ENCODE measurements at regions not wholly inside any gene's neighbourhood (a gene's known extent, or its start where the extent isn't known, plus 50 kb on each side); places are given as distances from the start of the nearest gene placed in this dataset.

DNA sequence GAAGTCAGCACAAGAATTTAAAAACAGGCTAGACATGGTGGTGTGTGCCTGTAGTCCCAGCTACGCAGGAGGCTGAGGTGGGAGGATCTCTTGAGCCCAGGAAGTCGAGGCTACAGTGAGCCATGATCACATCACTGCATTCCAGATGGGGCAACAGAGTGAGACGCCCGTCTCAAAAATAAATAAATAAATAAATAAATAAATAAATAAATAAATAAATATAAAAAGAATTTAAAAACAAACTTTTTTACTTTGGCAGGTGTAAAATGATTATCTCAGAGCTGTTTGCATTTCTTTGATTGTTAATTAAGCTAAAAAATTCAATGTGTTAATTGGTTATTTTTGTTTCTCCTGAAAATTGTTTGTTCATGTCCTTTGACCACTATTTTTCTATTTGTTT, 97.5 kb upstream of the RPS6KA3 start:
- DNase-seq, result no peak

DNA sequence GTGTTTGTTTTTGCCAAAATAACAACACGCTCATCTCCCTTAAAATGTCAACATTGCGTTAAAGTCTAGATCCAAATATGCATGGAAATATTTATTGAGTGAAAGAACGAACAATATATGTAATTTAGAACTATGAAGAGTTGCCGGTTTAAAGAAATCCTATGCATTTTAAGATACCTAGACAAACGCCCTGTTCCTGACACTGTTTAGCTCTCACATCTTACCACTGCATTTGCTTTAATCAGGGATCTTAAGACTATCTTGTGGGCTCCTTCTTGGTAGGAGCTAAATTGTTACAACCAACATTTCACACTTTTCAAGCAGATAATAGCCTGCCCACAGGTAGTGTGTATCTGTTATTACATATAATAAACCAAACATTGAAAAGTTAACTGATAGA, 96.6 kb upstream of the RPS6KA3 start:
- DNase-seq, result no peak

DNA sequence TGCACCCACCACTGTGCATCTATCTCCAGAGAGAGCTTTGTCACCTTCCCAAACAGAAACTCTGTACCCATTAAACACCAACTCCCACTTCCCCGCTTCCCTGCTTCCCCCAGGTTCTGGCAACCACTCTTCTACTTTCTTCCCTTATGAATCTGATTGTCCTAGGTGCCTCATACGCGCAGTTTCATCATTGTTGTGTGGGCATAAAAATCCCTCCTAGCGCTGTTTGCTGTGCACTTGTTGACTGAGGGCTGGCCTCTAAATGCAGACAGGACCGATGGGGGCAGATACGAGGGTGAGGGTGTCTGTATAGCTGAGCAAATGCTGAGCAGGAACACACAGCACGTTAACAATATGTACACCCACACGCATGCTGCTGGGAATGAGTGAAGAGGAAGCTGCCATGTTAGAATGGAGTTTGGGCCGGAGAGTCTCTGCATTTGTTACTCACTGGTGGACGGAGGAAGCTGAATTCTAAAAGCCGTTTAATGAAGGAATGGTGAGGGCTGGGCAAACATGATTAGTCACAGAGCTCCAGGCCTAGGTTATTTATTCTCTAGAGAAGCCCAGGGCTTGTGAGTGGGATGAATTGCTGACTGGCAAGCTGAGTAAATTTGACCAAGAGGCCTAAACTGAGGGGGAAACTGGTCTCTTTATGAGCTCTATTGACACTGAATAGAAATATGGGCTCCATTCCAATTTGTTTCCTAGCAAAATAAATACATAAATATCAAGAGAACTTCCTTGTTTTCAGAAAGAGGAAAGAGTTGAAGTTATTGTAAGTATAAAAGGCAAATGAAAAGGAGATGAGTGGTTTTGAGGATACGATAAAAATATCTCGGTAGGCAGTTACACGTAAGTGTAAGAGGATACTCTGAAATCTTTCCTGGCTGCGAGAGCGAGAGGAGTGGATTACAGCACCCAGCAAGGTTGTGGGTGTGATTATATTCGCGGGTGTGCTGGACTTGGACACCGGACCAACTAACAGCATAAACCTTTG, 95.9 kb upstream of the RPS6KA3 start:
- peak; percentile 1 for DNase-seq

DNA sequence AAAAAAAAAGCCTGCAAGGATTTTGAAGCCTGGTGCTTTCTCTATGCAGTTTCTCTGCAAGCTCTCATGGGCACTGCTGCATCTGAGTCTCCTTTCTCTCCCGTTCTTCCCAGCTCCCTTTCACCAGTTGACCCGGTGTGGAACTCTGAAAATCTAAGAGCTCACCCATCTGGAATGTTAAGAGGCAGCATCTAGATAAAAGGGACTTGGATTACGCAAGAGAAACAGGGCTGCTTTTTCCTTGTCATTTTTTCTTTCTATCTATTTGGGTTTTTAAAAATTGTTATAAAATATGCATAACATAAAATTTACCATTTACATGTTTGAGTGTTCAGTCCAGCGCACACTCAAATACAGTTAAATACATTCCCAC, 95.2 kb upstream of the RPS6KA3 start:
- DNase-seq, result no peak

DNA sequence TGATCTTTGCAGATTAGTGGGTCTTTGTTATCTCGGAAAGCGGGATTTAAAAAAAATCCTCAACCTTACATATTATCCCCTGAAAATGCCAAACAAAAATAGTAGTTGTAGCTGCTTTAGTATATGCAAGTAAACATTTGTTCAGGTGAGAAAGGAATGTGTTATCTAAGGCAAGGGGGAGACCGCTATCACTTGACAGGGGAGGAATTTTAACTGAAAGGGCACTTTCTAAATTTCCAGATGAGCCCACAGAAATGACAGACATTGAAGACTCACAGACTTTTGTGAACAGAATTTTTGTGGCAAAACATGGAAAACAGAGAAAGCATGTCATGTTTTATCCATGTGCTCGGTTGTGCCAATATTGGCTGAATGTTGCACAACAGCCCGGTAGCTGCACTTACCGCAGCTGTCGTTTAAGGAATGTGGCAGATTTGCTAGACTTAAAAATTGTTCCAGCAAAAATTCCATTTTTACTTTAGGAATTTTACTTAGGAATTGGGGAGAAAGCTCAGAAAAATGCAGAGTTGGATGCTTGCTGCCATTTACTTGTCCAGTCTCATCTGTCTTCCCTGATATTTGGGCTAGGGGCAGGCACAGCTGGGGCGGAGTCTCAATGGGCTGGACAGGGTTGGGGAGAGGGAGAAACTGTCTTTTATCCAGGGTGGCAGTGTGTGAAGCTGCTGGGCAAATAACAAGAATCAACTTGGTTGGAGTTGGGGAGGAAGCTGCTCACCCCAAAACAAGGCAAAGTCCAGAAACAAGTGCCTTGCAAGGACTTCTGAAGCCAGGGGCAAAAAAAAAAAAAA, 94.6 kb upstream of the RPS6KA3 start:
- DNase-seq, result no peak

DNA sequence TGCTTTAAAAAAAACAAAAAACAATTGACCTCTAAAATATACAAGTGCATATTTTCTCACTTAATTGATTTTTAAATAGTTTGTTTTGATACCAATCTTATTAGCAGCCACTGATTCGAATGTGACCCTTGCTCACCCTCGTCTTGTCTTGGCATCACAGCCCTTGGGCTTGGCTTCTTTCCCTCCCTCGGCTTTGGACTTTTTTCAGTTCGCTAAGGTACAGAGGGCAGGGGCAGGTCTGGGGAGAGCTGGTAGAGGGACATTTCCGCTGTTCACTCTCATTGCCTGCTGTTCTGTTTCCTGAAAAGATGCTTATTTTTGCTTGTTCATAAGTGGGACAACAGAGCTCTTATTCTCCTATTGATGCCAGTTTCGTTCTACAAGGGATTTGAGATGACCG, 88.5 kb upstream of the RPS6KA3 start:
- DNase-seq, result no peak

DNA sequence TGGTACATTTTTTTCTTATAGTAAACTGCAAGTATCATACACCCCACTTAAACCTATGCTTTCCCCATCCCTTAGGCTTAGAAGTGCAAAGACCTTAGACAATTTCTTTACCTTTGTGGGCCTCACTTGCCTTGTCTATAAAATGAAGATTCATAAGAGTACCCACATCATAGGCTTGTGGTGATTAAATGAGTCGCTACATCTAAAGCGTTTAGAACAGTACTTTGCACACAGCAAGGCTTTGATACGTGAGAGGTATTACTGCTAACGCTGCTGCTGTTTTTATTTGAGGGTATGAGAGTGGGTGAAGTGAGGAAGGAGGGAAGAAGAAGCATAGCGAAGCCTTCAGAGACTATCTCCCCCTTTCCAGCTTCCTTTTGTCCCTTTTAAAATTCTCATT, 87.8 kb upstream of the RPS6KA3 start:
- DNase-seq, result no peak

DNA sequence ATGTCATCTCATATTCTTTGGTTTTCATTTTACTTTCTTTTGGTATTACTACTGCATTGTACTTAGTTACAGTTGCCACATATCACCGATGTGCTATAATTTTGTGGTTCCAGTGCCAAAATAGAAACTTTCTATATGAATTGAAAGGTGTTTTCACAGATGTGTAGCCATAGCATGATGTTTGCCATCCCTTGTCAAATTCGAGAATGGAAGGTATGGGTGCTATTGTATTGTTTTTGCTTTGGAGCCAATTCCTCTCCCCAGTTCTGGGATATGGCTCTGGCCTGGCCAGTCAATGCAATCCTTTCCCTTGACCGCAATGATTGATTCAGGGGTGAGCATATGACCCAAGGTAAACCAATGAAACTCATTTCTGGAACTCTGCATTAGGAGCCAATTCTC, 86.2 kb upstream of the RPS6KA3 start:
- DNase-seq, result no peak

DNA sequence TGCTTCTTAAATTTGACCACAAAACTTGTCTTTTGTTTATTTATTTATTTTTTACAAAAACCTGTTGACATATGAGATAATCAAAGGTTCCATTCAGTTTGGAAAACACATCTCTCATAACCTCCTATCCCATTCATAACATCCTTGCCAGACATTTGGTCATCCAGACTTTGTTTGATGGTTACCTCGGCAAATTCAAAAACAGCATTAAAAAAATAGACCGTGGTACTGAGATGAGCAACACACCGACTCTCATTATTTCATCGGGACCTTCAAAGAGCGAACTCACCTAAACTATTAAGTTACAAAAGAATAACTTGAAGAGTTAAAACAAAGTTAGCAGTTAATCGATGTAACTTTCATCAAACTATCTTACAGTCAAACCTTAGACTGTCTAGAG, 85.8 kb upstream of the RPS6KA3 start:
- no peak for DNase-seq

DNA sequence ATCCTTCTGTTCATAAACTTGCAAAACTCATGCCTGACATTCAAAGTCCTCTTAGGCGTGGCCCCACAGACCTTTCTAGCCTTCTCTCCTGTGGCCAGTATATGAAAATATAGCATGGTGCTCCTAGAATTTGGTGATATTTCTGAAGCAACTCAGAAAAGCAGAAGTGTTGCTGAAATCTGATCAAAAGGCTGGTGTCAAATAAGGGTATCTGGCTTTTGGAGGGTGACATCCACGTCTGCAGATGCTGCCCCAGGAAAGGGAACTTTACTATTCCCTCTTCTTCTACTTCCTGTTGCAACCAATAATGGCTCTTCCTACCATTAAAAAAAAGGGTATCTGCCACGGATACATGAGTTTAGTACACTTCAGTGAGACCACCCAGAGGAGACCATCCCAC, 83.9 kb upstream of the RPS6KA3 start:
- DNase-seq, result no peak

DNA sequence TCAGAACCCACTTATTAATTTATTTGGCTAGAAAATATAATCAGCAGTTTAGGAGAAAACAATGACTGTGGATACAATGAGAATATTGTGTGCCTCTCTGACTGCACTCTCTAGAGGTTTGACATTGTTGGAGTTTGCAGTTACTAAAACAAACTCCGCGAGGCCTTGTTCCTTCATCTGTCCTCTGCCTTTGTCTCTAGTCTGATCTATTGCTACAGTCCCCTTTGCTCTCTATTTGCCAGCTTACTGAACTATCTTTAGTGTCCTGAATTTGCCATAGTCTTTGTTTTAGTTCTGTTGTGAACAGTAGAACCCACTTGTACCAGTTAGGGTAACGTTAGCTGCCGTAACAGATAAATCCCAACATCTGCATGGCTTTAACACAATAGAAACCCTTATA, 81.4 kb upstream of the RPS6KA3 start:
- no peak for DNase-seq

DNA sequence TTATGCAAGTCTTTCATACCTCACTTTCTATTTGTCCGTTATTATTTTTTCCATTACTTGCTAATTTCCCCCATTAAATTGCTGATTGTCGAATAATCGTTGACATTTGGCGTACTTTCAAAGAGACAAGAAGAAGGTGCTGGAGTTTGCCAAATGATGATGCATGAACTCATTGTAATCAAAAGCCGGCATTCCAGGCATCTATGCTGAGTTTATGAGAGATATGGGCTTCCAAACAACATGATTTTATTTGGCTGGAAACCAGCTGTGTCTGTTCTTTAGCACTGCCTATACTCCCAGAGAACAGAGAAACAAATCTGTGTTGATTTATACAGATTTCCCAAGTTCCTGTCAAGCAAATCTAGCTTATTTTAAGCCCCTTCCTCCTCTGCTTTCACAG, 80.8 kb upstream of the RPS6KA3 start:
- DNase-seq, result no peak

DNA sequence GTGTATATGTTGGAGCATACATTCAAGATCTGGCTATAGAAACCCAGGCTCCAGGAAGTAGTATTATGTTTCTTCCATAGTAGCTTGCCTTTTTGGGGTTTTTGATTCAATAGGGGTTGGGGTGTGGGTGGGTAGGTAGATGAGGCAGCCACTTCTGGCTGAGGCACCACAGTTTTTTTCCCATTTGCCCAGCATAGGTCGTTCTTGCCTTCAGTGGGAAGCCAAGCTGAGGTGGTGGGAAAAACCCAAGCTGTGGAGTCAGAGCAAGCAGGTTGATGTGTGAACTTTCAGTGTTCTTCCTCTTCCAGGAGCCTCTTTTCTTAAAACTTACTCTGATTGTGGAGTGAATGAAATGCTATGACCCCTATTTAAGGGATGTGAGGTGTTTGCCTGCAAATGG, 67.0 kb upstream of the RPS6KA3 start:
- DNase-seq, result no peak

DNA sequence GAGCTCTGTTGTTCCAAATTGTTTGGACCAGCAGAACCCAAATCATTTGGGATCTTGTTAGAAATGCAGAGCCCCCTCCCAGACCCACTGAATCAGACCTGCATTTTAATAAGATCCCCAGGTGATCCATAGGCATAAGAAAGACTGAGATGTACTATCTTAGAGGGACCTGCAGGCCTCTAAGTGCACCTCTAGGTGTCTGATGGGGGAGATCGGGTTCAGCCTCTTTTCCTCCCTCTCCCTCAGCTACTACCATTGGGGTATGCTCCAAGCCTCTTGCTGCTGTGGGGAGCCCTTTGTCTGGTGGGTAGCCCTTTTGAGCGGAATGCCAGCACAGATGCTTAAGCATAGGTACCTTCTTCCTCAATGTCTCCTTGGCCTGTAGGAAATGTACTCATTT, 63.8 kb upstream of the RPS6KA3 start:
- DNase-seq, result no peak

DNA sequence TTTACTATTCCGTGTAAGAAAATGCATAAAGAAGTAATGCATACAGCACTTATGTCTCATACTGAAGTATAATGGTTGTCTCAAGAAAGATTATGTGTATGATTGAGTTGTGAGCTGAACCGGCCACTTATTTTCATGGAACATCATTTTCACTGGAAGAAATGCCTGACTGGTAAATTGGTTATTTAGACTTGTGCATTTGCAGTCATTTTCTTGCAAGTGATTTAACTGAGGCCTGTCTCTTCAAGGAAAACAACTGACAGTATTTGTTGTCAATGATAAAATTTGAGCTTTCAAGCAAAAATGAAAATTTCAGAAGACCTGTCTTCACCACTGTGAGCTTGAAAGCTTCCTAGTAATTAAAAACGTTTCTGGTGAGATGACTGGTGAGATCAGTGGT, 62.7 kb upstream of the RPS6KA3 start:
- no peak for DNase-seq

DNA sequence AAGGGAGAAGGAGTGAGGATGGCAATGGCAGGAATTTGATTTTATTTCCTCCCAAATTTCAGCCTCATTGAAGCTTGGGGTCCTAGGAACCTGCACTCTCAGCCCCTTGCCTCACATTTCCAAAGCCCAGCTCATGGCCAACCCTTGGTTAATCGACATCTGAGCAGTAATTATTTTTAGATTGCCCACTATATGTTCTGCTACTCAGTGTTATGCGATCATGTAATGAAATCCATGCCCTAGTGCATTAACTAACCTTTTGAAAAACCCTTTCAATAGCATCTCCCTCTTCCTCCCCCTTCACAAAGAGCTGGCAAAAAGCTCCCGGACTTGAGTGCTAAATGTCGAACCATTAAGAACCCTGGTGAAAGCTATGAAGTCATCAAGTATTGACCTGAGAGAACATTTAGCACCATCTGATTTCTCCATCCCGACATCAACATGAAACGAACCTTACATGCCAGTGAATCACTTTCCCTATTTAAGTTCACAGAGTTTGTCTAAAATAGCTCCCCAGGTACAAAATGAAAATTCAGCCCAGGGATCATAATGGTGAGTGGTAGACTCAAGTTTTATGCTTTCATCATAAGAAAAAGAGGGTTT, 59.2 kb upstream of the RPS6KA3 start:
- DNase-seq, result no peak

DNA sequence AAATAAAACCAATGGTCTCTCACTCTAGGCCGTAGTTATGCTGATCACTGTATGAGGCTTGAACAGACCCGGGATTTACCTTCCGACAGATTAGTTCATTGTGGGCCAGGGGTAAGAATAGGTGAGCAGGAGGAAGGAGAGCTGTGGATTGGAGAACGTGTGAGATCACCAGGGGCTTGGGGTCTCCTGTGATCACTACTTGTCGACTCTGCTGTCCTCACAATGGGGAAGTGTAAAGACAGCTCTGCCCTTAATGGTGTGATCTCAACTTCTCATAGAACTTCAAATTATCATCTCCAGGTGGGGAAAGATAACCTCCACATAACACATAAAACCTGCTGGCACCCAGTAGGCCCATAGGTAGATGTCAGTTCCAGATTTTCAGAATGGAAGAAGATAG, 56.2 kb upstream of the RPS6KA3 start:
- DNase-seq, result no peak

DNA sequence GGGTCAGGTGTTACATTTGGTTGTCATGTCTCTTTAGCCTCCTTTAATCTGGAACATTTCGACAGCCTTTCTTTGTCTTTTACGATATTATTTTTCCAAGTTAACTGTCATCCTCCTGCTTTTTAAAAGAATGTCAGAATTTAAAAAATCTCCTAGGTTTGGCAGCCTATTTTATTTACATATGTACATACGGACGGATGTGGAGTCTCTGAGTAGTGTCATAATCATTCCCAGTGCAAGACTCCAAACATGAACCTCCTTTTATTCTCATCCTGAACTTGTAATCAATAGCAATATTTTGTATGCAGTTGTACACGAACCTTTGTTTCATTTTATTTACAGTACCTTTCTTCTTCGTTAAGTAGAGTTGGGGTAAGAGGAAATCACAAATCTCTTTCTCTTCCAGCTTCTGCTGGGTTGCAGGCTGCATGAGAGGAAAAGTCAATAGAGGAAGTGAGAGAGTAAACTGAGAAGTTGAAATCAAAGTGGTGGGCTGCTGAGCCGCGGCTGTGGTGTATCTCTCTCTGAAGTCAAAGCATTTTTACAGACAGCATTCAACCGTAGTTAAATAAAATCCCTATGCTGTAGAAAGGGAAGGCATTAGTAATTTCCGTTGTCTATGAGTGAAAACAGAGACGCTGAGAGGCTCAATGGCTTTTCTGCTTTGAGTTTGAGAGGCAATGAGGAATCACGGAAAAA, 53.9 kb upstream of the RPS6KA3 start:
- DNase-seq, result no peak

DNA sequence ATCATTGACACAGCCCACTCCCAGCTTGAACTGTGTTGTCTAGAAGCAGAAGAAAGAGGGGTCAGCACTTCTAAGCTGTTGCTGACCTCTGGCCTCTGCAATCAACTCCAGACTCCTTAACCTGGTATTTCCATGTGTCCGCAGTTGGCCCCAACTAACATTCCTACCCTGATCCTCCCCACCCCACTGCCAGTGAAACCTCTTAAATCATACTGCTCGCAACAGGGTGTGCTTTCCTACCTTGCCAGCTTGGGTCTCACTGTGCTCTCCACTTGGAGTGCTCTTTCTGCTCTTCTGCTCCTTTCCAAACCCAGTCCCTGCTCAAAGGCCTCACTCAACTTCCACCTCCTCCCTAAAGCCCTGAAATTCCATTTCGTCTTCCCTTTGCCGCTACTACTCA, 52.3 kb upstream of the RPS6KA3 start:
- DNase-seq, result no peak

DNA sequence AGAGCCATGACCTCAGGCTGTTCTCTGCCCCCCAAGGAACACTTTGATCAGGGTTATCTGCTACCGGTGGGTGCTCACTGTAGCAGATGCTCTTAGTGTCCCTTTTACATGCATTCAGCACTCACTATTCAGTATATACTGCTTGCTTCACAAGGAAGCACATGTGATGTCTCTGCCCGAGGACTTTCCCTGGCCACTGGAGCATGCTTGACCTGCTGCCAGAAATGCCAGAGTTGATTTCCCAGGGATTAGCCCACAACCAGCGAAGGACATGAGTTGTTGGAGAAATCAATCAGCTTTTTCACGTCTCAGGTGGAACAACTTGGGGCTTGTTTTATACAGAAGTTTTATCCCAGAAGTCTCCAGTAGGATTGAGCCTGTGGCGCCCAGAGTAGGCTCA, 51.2 kb upstream of the RPS6KA3 start:
- no peak for DNase-seq
